MM.1S (cell line): ENCODE measurements at regions not wholly inside any gene's neighbourhood (a gene's known extent, or its start where the extent isn't known, plus 50 kb on each side); places are given as distances from the start of the nearest gene placed in this dataset.

ENCODE experiments used
- DNase-seq: peaks from one replicate; pipeline ENCODE4 v3.0.0-alpha.2; 2015
- H2AFZ ChIP-seq: fragments of 300-600 bp; sonication (generic); 2 replicates; pipeline ENCODE4 v1.6.0; 2016; ENCODE audit warnings: antibody characterized with exemption, low read length
- H3F3A ChIP-seq: fragments of 300-600 bp; sonication (generic); 2 replicates; pipeline ENCODE4 v1.6.1; 2016; ENCODE audit warnings: mild to moderate bottlenecking, antibody characterized with exemption, low read length, moderate library complexity, mixed read lengths; ENCODE audit not compliant: insufficient read depth
- H3K27ac ChIP-seq: fragments of 300-600 bp; sonication (generic); 2 replicates; pipeline ENCODE4 v1.5.1; 2016; ENCODE audit warnings: mild to moderate bottlenecking, low read length
- H3K27me3 ChIP-seq: fragments of 300-600 bp; sonication (generic); replicated peaks from 2 replicates; pipeline ENCODE4 v1.6.0; 2016; ENCODE audit warnings: low read length; ENCODE audit not compliant: insufficient read depth
- H3K36me3 ChIP-seq: fragments of 300-600 bp; sonication (generic); replicated peaks from 2 replicates; pipeline ENCODE4 v1.6.1; 2016; ENCODE audit warnings: mild to moderate bottlenecking, low read length, mixed read lengths; ENCODE audit not compliant: insufficient read depth
- H3K4me1 ChIP-seq: fragments of 300-600 bp; sonication (generic); 2 replicates; pipeline ENCODE4 v1.6.1; 2016; ENCODE audit warnings: low read length, mixed read lengths
- H3K4me2 ChIP-seq: fragments of 300-600 bp; sonication (generic); 2 replicates; pipeline ENCODE4 v1.6.0; 2016; ENCODE audit warnings: low read depth, low read length
- H3K4me3 ChIP-seq: fragments of 300-600 bp; sonication (generic); 2 replicates; pipeline ENCODE4 v1.5.1; 2016; ENCODE audit warnings: low read length, mixed read lengths
- H3K79me2 ChIP-seq: fragments of 300-600 bp; sonication (generic); 2 replicates; pipeline ENCODE4 v1.6.1; 2016; ENCODE audit warnings: mixed run types, low read length, mixed read lengths
- H3K9ac ChIP-seq: fragments of 300-600 bp; sonication (generic); 2 replicates; pipeline ENCODE4 v1.6.1; 2016; ENCODE audit warnings: low read length, mixed read lengths
- H3K9me2 ChIP-seq: fragments of 300-600 bp; sonication (generic); replicated peaks from 2 replicates; pipeline ENCODE4 v1.6.1; 2016; ENCODE audit warnings: mild to moderate bottlenecking, low read length, mixed read lengths; ENCODE audit not compliant: insufficient read depth
- H3K9me3 ChIP-seq: fragments of 300-600 bp; sonication (generic); replicated peaks from 2 replicates; pipeline ENCODE4 v1.6.1; 2016; ENCODE audit warnings: mild to moderate bottlenecking, low read length, mixed read lengths; ENCODE audit not compliant: insufficient read depth
- H4K20me1 ChIP-seq: fragments of 300-600 bp; sonication (generic); 2 replicates; pipeline ENCODE4 v1.6.1; 2016; ENCODE audit warnings: mild to moderate bottlenecking, low read length, moderate library complexity, mixed read lengths; ENCODE audit not compliant: insufficient read depth
- EZH2 ChIP-seq: fragments of 300-600 bp; sonication (generic); optimal IDR thresholded peaks from 2 replicates; pipeline ENCODE3; 2017; ENCODE audit warnings: low read depth, mild to moderate bottlenecking, antibody characterized with exemption, low read length, mixed read lengths
- EZH2phosphoT487 ChIP-seq: fragments of 300-600 bp; sonication (generic); IDR thresholded peaks from 2 replicates; pipeline ENCODE4 v1.6.1; 2018; ENCODE audit warnings: antibody characterized with exemption, low read length
- TF ChIP-seq, protein P1 (sequence below): fragments of 300-600 bp; sonication (generic); IDR thresholded peaks from 2 replicates; pipeline ENCODE4 v1.5.1; 2016; ENCODE audit warnings: antibody characterized with exemption, low read length, mixed read lengths

DNA sequence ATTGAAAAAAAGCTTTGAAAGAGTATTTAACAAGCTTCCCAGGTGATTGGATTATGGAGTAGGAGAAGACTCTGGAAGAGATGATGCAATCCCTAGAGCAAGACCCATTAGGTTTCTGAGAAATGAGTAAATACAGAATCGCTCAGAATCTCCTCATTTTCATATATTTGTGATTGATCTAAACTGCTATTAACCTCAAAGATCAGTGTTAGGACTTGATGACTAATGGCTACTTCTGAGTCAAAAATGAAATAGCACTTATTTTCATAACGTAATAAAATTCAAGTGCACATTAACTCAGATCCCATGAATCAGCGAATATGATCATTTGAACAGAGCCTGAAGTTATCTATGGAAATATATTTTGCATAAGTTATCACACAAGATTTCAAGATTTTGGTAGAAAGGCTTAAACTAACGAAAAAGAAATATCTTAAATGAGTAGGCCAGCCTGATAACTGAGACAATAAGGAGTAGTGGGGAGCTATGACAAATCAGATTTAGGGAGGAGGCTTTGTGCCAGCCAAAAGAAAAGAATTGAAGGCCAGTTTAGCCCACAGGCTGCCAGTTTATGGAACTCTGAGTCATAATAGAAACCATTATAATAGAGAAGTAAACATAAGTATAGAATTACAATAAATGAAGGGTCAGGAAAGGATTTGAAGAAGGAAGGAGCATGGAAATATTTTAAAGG is 106.7 kb upstream of the OSMR start:
- Histone ChIP-seq H3K4me2 (no peak overlapping the region), H3K27ac (no peak overlapping the region), H3K9ac (no peak overlapping the region), H2AFZ (no peak overlapping the region), H3K4me3 (no peak overlapping the region), H3K79me2 (no peaks in the 10 kb centered on the region), H3K4me1 (no peaks in the 10 kb centered on the region), H3K9me3 (no peaks in the 10 kb centered on the region), H3K27me3 (no peaks in the 10 kb centered on the region), H3F3A (no peaks in the 10 kb centered on the region), H3K36me3 (no peaks in the 10 kb centered on the region), H4K20me1 (no peaks in the 10 kb centered on the region), H3K9me2 (no peaks in the 10 kb centered on the region)
- TF ChIP-seq EZH2: no peak
- TF ChIP-seq, protein P1, sequence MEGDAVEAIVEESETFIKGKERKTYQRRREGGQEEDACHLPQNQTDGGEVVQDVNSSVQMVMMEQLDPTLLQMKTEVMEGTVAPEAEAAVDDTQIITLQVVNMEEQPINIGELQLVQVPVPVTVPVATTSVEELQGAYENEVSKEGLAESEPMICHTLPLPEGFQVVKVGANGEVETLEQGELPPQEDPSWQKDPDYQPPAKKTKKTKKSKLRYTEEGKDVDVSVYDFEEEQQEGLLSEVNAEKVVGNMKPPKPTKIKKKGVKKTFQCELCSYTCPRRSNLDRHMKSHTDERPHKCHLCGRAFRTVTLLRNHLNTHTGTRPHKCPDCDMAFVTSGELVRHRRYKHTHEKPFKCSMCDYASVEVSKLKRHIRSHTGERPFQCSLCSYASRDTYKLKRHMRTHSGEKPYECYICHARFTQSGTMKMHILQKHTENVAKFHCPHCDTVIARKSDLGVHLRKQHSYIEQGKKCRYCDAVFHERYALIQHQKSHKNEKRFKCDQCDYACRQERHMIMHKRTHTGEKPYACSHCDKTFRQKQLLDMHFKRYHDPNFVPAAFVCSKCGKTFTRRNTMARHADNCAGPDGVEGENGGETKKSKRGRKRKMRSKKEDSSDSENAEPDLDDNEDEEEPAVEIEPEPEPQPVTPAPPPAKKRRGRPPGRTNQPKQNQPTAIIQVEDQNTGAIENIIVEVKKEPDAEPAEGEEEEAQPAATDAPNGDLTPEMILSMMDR: no peak
- no peak for TF ChIP-seq EZH2phosphoT487
- DNase-seq: no peak

DNA sequence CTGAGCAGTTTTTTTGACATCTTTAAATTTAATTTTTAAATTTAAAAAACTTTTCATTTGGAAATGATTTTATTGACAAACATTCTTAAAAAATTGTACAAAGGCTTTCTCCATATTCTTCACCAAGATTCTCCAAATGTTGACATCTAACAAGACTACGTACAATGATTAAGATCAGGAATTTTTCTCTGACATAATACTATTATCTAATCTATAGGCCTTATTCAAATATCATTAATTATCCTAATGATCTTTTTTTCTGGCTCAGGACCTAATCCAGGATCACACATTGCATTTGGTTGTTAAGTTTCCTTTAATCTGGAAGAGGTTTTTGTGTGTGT is 106.1 kb upstream of the OSMR start:
- no peak overlapping the region for H3K4me2 ChIP-seq
- no peak overlapping the region for H3K9ac ChIP-seq
- H3K79me2 ChIP-seq: no peaks in the 10 kb centered on the region
- H3K9me3 ChIP-seq: no peaks in the 10 kb centered on the region
- no peaks in the 10 kb centered on the region for H3K36me3 ChIP-seq
- H3K4me1 ChIP-seq: no peaks in the 10 kb centered on the region
- H3K9me2 ChIP-seq: no peaks in the 10 kb centered on the region
- no peak overlapping the region for H3K27ac ChIP-seq
- H2AFZ ChIP-seq: no peak overlapping the region
- TF ChIP-seq EZH2phosphoT487: no peak
- TF ChIP-seq, protein P1: no peak
- no peak for TF ChIP-seq EZH2
- no peak overlapping the region for H3K4me3 ChIP-seq
- H4K20me1 ChIP-seq: no peaks in the 10 kb centered on the region
- DNase-seq: no peak
- H3F3A ChIP-seq: no peaks in the 10 kb centered on the region
- no peaks in the 10 kb centered on the region for H3K27me3 ChIP-seq

DNA sequence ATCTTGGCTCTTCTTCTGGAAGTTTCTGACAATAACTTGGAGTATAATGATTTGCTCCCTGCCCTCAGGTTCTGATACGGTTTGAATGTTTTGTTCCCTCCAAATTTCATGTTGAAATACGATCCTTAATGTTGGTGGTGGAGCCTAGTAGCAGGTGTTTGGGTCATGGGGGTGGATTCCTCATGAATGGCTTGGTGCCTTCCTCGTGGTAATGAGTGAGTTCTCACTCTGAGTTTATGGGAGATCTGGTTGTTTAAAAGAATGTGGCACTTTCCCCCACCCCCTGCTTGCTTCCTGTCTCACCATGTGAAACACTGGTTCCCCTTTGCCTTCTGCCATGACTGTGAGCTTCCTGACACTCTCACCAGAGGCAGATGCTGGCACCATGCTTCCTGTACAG is 103.0 kb upstream of the OSMR start:
- TF ChIP-seq EZH2phosphoT487 (no peak), EZH2 (no peak)
- TF ChIP-seq, protein P1: no peak
- no peaks in the 10 kb centered on the region for H3F3A ChIP-seq

More for the DNA sequence above, 103.0 kb upstream of the OSMR start:
- Histone ChIP-seq H3K9me3 (no peaks in the 10 kb centered on the region), H3K27ac (no peak overlapping the region), H4K20me1 (no peaks in the 10 kb centered on the region), H3K4me1 (no peaks in the 10 kb centered on the region), H3K4me2 (no peak overlapping the region), H2AFZ (no peak overlapping the region), H3K79me2 (no peaks in the 10 kb centered on the region), H3K9me2 (no peaks in the 10 kb centered on the region), H3K36me3 (no peaks in the 10 kb centered on the region), H3K27me3 (no peaks in the 10 kb centered on the region), H3K9ac (no peak overlapping the region), H3K4me3 (no peak overlapping the region)
- no peak for DNase-seq
